ENCODE measurements at regions not wholly inside any gene's neighbourhood (a gene's known extent, or its start where the extent isn't known, plus 50 kb on each side); places are given as distances from the start of the nearest gene placed in this dataset.

- DNase-seq (ENCODE audit: low spot score): no peak
Measured at GRCh38 chr5:135120951-135121350, 86.9 kb upstream of the PITX1 start.

GRCh38 chr5:135119481-135119880 lies 85.5 kb upstream of the PITX1 start:
- DNase-seq (ENCODE audit: low spot score): no peak

- no peak for DNase-seq (ENCODE audit: low spot score)
Measured at GRCh38 chr5:135117590-135117989, 83.6 kb upstream of the PITX1 start.

GRCh38 chr5:135116160-135116561 lies 82.1 kb upstream of the PITX1 start:
- no peak for DNase-seq (ENCODE audit: low spot score)

- DNase-seq (ENCODE audit: low spot score): no peak
Measured at GRCh38 chr5:135115591-135115990, 81.6 kb upstream of the PITX1 start.

GRCh38 chr5:135114759-135115158 lies 80.7 kb upstream of the PITX1 start:
- DNase-seq (ENCODE audit: low spot score): no peak

GRCh38 chr5:135112008-135112725 lies 78.1 kb upstream of the PITX1 start:
- peak; percentile 78 for DNase-seq (ENCODE audit: low spot score)

- no peak for DNase-seq (ENCODE audit: low spot score)
Measured at GRCh38 chr5:135110785-135111596, 77.0 kb upstream of the PITX1 start.

GRCh38 chr5:135108992-135109391 lies 75.0 kb upstream of the PITX1 start:
- no peak for DNase-seq (ENCODE audit: low spot score)

GRCh38 chr5:135108569-135108968 lies 74.5 kb upstream of the PITX1 start:
- no peak for DNase-seq (ENCODE audit: low spot score)

- DNase-seq (ENCODE audit: low spot score): no peak
Measured at GRCh38 chr5:135107986-135108385, 74.0 kb upstream of the PITX1 start.

- no peak for DNase-seq (ENCODE audit: low spot score)
Measured at GRCh38 chr5:135106610-135107471, 72.8 kb upstream of the PITX1 start.

- no peak for DNase-seq (ENCODE audit: low spot score)
Measured at GRCh38 chr5:135106136-135106535, 72.1 kb upstream of the PITX1 start.

GRCh38 chr5:135105105-135105484 lies 71.1 kb upstream of the PITX1 start:
- DNase-seq (ENCODE audit: low spot score): no peak

GRCh38 chr5:135103575-135103853 lies 69.5 kb upstream of the PITX1 start:
- DNase-seq (ENCODE audit: low spot score): no peak

GRCh38 chr5:135102716-135103574 lies 68.9 kb upstream of the PITX1 start:
- no peak for DNase-seq (ENCODE audit: low spot score)

- DNase-seq (ENCODE audit: low spot score): no peak
Measured at GRCh38 chr5:135100431-135100830, 66.4 kb upstream of the PITX1 start.

GRCh38 chr5:135100011-135100410 lies 66.0 kb upstream of the PITX1 start:
- DNase-seq (ENCODE audit: low spot score): no peak

GRCh38 chr5:135097390-135097789 lies 63.4 kb upstream of the PITX1 start:
- DNase-seq (ENCODE audit: low spot score): no peak

GRCh38 chr5:135095871-135096270 lies 61.8 kb upstream of the PITX1 start:
- DNase-seq (ENCODE audit: low spot score): no peak

GRCh38 chr5:135095052-135095715 lies 61.2 kb upstream of the PITX1 start:
- DNase-seq (ENCODE audit: low spot score): no peak
